Neutrophil (primary cell): ENCODE measurements at regions not wholly inside any gene's neighbourhood (a gene's known extent, or its start where the extent isn't known, plus 50 kb on each side); places are given as distances from the start of the nearest gene placed in this dataset.

ENCODE experiments used
- H3K27ac ChIP-seq: fragments of 200-600 bp; sonication (generic); 2 replicates; pipeline ENCODE4 v1.5.1; 2016; ENCODE audit warnings: mild to moderate bottlenecking, moderate library complexity
- H3K27me3 ChIP-seq: fragments of 200-600 bp; sonication (generic); 2 replicates; pipeline ENCODE4 v1.6.0; 2016; ENCODE audit warnings: mild to moderate bottlenecking
- H3K36me3 ChIP-seq: fragments of 200-600 bp; sonication (generic); 2 replicates; pipeline ENCODE4 v1.5.1; 2017
- H3K4me1 ChIP-seq, 2 experiments: fragments of 200-600 bp in 1 of 2; sonication (generic) in 1 of 2; 1 replicate in 1 of 2; 2 replicates in 1 of 2; pipeline versions ENCODE4 v1.5.1 to v1.6.1; 2013 to 2016; ENCODE audit warnings: low read depth in 1 of 2, low read length in 1 of 2, mild to moderate bottlenecking in 1 of 2, moderate library complexity in 1 of 2; ENCODE audit not compliant: control insufficient read depth in 1 of 2, insufficient read depth in 1 of 2
- H3K4me3 ChIP-seq, 2 experiments: fragments of 200-600 bp in 1 of 2; sonication (generic) in 1 of 2; 1 replicate in 1 of 2; 2 replicates in 1 of 2; pipeline ENCODE4 v1.5.1; 2013 to 2016; ENCODE audit warnings: low read depth in 1 of 2, low read length in 1 of 2, mild to moderate bottlenecking in 1 of 2, moderate library complexity in 1 of 2
- H3K9me3 ChIP-seq: fragments of 200-600 bp; sonication (generic); 2 replicates; pipeline ENCODE4 v1.5.1; 2016
- CTCF ChIP-seq: fragments of 200-600 bp; sonication (generic); IDR thresholded peaks from 2 replicates; pipeline ENCODE4 v1.5.1; 2016; ENCODE audit warnings: antibody characterized with exemption

DNA sequence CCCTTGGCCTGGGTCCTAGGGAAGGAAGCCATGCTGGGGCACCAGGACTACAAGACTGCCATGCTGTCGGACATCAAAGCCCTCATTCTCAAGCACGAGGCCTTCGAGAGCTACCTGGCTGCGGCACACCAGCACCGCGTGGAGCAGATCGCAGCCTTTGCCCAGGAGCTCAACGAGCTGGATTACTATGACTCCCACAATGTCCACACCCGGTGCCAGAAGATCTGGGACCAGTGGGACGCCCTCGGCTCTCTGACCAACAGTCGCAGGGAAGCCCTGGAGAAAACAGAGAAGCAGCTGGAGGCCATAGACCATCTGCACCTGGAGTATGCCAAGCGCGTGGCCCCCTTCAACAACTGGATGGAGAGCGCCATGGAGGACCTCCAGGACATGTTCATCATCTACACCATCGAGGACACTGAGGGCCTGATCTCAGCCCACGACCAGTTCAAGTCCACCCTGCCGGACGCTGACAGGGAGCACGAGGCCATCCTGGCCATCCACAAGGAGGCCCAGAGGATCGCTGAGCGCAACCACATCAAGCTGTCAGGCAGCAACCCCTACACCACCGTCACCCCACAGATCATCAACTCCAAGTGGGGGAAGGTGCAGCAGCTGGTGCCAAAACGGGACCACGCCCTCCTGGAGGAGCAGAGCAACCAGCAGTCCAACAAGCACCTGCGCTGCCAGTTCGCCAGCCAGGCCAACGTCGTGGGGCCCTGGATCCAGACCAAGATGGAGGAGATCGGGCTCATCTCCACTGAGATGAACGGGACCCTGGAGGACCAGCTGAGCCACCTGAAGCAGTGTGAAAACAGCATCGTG lies 487.0 kb downstream of the TRAM1L1 start:
- Histone ChIP-seq H3K27me3 (no peaks in the 10 kb centered on the region), H3K27ac (no peak overlapping the region), H3K36me3 (no peaks in the 10 kb centered on the region), H3K9me3 (peaks cover 8% of the 10 kb centered on the region), H3K4me1 (no peaks in the 10 kb centered on the region), H3K4me3 (no peak overlapping the region)
- TF ChIP-seq CTCF: no peak

DNA sequence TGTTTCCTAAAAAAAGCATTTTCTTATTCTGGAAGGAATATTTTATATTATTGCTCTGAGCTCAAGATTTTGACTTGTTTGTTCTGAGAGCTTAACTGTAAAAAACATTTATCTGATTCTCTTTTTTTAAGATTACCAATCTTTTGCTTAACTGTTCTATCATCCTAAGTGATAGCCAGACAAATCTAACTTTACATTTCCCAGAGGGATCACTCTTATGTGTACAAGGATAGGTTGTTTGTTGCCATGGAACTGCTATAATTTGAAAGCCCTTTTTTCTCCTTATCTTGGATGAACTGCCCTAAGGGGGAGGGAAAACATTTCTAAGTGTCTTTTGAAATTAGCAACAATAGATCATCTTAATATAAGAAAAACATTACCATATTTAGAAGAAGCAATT lies 494.7 kb downstream of the TRAM1L1 start:
- Histone ChIP-seq H3K36me3 (no peaks in the 10 kb centered on the region), H3K27me3 (no peaks in the 10 kb centered on the region), H3K4me3 (no peak overlapping the region), H3K4me1 (no peaks in the 10 kb centered on the region), H3K9me3 (no peaks in the 10 kb centered on the region), H3K27ac (no peak overlapping the region)
- TF ChIP-seq CTCF: no peak

DNA sequence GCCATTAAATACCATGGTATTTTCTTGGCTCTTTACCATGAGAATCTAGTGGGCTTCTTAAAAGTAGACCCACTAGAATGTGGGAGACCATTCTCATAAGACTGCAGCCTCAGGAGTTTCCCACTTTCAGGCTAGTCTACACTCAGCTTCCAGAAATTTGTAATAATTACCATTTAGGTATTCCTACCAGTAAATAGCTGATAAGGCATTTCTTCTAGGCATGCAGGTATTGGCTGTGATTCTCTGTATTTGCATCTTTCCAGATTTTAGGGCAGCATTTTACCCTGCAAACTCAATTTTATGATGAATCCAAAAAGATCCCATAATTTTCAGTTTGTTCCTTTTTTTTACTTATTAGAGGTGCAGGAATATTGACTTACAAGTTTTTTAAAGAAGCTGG lies 496.6 kb downstream of the TRAM1L1 start:
- H3K9me3 ChIP-seq: no peaks in the 10 kb centered on the region
- TF ChIP-seq CTCF: no peak
- H3K4me1 ChIP-seq: no peaks in the 10 kb centered on the region
- no peak overlapping the region for H3K4me3 ChIP-seq
- no peaks in the 10 kb centered on the region for H3K36me3 ChIP-seq
- no peak overlapping the region for H3K27ac ChIP-seq
- no peaks in the 10 kb centered on the region for H3K27me3 ChIP-seq

DNA sequence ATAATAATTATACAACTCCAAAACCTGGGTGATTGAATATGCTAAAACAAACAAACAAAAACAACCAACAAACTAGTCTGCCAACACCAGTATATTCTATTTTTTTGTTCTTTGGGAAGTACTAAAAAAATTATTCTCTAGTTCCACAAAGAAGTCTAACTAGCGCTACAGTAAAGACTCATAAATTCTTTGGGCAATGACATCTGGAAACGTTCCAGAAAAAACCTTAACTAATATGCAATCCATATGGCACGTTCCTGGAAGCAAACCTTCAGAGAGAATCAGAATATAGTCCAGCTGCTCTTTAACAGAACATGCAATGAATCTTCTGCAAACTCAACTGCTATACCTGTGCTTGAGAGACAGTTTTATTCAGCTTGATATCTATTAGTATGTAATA lies 500.1 kb downstream of the TRAM1L1 start:
- H3K27me3 ChIP-seq: no peaks in the 10 kb centered on the region
- H3K27ac ChIP-seq: no peak overlapping the region
- H3K9me3 ChIP-seq: no peaks in the 10 kb centered on the region
- no peaks in the 10 kb centered on the region for H3K4me1 ChIP-seq
- no peak overlapping the region for H3K4me3 ChIP-seq
- no peak for TF ChIP-seq CTCF
- no peaks in the 10 kb centered on the region for H3K36me3 ChIP-seq

DNA sequence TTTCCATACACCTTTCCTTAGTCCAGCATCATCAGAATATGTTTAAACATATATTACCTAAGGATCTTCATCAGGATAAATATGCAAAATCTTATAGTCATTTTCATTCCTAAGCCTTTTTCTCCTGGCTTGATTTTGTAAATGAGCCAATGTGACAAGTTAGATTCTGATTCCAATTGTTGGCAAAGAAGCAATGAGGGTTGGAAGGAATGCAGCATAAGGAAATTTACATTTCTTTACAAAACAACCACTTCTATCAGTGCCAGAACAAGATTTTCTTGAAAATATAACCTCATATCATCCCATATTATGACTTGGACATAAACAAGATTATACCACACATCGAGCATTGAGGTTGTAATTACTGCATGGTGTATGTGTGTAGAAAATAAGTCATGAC lies 508.1 kb downstream of the TRAM1L1 start:
- Histone ChIP-seq H3K4me1 (no peaks in the 10 kb centered on the region), H3K9me3 (no peaks in the 10 kb centered on the region), H3K27me3 (no peaks in the 10 kb centered on the region), H3K4me3 (no peak overlapping the region), H3K36me3 (no peaks in the 10 kb centered on the region), H3K27ac (no peak overlapping the region)
- TF ChIP-seq CTCF: no peak
